ENCODE measurements at regions not wholly inside any gene's neighbourhood (a gene's known extent, or its start where the extent isn't known, plus 50 kb on each side); places are given as distances from the start of the nearest gene placed in this dataset.
A peak's percentile ranks its signal among the peaks of the same experiment; 100 is the strongest.
"Not testable (repeated sequence)": the region's sequence is repeated elsewhere in the genome, so short reads cannot be mapped to it uniquely, and the experiment has no call there.

DNA sequence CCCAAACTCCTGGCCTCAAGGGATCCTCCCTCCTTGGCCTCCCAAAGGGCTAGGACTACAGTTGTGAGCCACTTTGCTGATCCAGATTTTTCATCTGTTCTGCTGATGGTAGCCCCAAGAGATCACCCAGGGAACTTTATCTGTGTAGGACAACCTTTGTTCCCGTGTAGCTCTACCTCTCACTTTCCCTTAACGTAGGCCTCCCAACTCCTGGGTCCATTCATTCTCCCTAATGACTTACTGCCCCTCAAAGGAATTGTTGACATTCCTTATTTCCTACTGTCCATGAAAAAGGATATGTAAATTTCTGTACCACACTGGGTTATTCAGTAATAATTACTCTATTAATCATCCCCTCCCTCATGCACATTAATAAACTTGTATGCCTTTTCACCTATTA lies 51.0 kb upstream of the PHF24 start:
- DNase-seq: no peak

DNA sequence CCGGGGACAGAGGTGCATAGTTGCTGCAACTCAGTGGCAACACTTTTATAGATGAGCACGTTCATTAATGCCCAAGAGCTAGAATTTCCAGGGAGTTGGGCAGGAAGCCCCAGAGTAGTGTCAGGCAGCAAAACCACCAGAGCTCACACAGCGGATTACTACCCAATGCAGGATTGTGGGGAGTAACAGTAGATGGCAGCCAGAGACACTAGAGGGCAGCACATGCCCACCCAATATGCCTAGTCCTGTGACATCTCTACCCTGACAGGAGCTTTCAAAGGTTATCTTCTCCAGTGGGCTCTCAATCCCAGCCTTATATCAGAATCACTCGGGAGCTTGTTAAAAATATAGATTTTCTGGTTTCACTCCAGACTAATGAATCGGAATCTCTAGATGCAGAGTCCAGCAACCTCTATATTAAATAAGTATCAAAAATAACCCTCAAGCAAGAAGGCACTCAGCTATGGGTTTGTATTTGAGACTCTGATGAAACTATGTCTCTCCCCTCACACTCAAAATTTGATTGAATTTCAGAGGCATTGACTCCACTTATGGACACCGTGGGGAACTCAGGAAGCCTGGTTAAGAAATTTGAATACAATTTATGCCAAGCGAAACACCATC lies 58.4 kb upstream of the PHF24 start:
- peak; percentile 80 to 83 for DNase-seq

DNA sequence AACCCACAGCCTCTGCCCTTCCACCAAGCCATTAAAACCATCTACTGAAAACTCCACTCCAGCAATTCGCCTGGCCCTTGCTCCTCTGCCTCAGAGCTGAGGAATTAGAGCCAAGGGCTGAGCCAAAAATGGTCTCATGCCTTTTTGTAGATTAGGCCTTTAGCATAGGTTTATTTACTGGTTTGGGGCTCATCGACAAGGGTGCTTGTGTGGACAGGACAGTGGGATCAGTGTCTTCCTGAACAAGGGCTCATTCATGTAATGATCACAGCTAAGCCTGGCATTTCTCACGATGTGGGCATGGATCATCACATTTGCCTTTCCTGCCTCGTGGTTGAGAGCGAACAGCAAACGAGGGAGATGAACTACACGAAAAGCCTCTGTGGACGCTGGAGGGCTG lies 59.2 kb upstream of the PHF24 start:
- DNase-seq: peak; percentile 63 to 83

DNA sequence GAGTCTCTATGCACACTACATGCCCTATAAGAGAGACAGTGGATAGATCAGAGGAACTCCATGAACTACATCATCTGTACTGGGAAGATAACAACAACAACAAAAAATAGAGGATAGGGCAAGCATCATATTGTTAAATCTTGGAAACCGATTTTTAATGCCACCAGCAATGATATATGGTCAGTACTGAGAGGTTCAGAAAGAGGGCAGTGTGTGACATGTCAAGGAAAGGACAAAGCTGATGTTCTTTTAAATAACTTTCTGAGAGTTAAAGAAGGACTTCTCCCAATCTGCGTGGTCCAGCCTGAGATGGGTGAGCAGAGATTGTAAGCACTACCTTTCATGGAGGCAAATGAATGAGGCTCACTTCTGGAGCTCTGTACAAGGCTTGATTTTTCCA lies 62.0 kb upstream of the PHF24 start:
- DNase-seq: no peak

DNA sequence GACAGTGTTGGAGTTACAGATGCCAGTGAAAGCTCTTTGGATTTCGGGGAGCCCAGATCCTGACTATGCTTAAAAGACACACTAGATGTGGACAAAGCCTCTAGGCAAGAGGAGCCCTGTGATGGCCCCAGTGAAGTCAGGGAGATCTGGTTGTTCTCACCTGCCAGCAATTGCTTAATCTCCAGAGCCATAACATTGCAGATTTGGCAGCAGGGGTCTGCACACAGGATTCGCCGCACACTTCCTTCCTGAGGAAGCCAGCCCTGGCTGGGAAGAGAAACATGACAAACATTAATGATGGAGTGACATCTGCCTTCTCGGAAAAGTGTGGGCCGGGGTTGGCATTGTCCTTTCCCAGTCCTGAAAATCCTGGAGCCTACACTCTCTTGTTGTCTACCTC lies 65.2 kb upstream of the PHF24 start:
- no peak for DNase-seq

DNA sequence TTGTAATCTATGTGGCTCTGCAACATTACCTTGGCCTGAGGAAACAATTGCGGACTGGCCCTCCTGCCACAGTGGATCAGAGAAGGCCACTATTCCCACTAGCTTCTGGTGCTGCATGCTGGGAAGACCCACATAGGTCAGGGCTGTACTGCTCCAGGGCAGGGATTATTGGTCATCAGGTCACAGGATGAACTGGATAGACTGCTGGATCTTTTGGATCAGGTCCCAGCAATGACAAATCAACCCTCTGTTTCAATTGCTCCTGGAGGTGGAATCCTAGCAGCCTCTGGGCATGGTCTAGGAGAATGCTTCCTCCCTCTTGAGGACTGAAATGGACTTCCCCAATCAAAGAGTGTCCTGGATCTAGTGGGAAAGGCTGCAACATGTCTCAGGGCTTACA lies 66.7 kb upstream of the PHF24 start:
- no peak for DNase-seq

DNA sequence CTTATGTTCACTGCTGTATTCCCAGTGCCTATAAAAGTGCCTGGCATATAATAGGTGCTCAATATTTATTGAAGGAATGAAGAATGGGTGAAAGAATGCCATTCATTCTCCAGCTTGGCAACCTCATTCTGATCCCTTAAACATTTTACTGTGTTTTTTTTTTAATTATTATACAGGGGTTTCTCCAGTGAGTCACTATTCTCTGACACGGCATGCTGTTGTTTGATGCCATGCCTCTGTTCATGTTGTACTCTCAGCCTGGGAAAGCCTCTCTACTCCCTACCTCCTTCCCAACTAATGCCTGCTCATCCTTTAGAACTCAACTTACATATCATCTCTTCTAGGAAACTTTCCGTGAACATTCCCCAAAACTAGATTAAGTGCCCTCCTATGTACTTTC lies 70.2 kb upstream of the PHF24 start:
- no peak for DNase-seq

DNA sequence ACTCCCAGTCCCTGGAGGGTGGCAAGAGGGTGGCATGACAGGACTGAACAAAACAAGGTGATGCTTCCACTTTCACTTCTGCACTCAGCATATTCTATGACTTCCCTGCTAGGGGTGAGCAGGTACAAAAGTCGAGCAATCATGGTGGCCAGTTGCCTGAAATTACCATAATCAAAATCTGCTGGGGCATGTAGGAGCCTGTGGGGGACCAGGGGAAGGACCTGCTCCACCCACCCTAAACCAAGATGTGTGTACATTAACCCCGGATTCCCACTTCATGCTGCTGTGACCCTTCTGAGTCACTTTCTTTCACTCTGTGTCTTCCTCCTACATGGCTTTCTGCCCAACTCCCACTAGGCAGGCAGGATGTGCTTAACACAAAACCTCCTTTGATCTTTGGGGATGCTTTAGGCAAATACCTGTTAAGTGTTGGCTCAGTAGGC lies 73.3 kb upstream of the PHF24 start:
- DNase-seq: no peak

DNA sequence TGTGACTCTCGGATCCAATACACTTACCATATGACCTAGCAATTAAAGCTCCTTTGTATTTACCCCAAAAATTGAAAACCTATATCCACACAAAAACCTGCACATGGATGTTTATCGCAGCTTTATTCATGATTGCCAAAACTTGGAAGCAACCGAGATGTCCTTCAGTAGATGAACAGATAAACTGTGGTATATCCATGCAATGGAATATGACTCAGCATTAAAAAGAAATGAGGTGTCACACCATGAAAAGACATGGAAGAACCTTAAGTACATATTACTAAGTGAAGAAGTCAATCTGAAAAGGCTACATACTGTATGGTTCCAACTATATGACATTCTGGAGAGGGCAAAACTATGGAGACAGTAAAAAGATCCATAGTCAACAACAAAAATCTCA lies 82.0 kb upstream of the PHF24 start:
- DNase-seq: no peak

DNA sequence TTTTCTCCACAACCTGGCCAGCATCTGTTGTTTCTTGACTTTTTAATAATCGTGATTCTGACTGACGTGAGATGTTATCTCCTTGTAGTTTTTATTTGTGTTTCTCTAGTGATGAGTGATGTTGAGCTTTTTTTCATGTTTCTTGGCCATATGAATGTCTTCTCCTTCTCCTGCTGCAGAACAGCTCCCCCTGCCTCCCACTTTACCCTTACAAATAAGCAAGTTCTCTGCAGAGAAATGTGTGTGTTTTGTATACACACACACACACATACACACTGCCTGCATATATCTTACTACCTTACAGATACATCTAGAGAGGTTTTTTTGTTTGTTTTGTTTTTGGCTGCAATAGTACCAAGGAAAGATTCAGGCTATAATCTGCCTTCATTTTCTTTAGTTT lies 88.7 kb upstream of the PHF24 start:
- no peak for DNase-seq

DNA sequence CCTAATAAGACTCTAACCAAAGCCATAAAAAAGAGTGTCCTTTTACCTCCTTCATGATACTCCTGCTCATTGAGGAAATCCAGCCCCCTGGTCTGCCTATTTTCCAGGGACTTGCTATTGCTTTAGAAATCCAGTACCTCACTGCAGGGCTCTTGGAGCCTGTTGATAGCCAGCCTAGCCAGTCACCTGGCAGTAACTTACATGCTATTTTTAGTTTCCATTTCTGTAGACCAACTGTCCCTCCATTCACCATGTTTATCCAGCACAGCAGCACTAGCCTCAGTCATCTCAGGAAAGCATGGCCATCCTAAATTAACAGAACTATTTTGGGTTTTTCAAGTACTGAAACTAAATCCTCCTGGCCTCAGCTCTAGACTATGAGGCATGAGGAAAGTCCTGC lies 91.5 kb upstream of the PHF24 start:
- DNase-seq: no peak

DNA sequence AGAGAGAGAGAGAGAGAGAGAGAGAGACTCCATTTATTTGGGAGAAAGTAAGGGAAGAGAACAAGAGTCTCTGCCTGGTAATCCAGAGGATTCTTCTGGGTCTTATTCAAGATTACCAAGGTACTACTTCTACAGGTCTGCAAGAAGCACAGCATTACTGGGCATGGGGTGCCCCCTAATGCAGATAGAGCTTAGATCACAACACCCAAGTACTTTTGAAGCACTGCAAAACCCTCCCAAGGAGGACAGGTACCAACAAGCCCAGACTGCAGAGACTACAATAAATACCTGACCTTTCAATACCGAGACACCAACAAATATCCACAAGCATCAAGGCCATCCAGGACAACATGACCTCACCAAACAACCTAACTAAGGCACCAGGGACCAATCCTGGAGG lies 94.7 kb upstream of the PHF24 start:
- DNase-seq: no peak

DNA sequence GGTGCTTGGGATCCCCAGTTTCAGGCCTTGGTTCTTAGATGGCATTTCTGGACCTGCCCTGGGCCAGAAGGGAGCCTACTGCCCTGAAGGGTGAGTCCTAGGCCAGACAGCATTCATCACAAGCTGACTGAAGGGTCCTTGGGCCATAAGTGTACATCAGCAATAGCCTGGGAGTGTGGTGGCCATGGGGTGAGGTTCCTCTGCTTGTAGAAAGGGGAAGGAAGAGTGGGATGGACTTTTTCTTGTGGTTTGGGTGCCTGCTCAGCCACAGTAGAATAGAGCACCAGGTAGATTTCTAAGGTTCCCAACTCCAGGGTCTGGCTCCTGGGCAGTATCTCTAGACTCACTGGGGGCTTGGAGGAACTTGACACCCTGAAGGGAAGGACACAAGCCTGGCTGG lies 95.2 kb upstream of the PHF24 start:
- DNase-seq: no peak

DNA sequence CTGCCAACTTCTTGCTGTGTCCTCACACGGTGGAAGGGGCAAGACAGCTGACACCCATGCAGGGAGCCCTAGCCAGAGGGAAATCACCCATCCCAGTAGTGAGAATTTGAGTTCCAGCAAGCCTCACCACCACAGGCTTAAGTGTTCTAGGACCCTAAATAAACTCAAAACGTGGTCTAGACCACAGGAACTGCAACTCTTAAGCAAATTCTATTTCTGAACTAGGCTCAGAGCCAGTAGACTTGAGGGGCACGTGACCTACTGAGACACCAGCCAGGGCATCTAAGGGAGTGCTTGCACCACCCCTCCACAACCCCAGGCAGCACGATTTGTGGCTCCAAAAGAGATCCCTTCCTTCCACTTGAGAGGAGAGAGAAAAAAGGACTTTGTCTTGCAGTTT lies 96.0 kb upstream of the PHF24 start:
- DNase-seq: peak in 1 of 2 donors; percentile 18

DNA sequence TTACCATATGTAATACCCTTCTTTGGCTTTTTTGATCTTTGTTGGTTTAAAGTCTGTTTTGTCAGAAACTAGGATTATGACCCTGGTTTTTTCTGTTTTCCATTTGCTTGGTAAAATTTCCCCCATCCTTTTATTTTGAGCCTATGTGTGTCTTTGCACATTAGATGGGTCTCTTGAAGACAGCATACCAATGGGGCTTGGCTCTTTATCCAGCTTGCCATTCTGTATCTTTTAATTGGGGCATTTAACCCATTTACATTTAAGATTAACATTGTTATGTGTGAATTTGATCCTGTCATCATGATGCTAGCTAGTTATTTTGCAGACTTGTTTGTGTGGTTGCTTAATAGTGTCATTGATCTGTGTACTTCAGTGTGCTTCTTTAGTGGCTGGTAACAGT lies 103.1 kb upstream of the PHF24 start:
- DNase-seq: not testable (repeated sequence)

DNA sequence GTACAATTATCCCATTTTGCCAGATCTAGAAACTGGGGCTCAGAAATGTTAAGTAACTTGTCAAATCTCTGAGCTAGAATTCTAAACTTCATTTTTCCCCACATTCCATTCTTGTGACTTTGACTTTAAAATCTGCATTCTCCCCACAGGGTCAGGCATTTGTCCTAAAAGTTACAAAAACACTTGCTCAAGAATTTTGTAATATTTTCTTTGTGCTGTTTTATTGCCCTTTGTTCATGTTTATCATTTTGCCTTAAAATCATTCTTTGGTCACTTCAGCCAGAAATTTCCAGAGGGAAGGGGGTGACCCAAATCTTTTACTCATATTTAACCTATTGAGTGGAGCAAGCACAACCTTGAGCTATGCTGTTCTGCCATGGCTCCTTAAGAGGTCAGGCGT lies 120.1 kb upstream of the CCL21 start:
- DNase-seq: no peak

DNA sequence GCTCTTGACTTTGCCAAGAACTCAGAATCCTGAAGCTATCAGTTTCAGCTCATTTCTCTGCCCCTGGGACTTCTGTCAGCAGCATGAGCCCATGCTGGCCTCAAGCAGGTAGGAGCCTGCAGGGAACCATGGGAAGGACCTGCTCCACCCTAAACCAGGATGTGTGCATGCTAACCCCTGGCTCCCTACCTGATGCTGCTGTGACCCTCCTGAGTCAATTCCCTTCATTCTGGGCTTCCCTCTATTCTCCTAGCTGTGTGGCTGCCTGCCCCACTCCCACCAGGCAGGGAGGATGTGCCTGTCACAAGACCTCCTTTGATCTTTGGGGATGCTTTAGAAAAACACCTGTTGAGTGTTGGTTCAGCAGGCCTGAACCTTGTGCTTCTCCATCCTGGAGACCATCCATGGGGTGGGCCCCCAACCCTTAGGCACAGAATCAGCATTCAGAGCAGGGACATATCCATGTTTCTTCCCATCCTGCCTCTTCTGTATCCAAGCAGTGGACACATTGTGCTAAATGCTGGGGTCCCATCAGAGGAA lies 117.1 kb upstream of the CCL21 start:
- no peak for DNase-seq

DNA sequence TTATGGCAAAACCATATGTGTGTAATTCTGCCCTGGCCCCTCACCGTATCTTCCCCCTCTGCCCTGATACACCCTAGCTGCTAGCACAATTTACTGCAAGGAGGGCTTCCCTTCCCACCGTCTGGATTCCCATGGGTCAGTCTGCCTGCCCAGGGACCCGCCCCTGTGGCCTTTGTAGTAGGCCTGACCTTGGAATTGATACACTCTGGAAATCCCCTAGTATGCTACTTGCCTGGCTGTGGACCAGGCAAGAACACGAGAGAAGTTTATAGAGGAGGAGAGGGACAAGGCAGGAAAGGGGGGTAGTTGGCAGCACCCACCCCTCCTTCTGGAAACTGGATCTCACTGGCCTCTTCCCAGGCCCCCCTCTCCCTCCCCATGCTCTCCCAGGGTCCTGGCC lies 115.8 kb upstream of the CCL21 start:
- no peak for DNase-seq

DNA sequence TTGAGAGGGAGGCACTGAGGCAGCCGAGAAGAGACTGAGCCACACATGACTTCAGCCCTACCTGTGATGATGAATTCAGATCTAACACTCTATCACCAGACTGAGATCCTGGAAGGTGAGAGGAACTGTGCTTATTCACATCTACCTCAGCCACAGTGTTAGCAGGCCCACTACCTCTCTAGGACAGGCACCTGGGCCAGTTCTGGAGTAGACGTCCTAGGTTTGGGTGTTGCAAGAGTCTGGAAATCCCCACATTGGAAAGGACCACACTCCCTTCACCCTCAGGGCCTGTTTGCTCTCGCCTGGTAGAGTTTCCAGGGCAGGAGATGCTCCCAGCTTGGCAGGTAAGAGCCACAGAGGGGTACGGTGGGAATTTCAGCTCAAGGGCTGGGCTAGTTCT lies 113.8 kb upstream of the CCL21 start:
- no peak for DNase-seq

DNA sequence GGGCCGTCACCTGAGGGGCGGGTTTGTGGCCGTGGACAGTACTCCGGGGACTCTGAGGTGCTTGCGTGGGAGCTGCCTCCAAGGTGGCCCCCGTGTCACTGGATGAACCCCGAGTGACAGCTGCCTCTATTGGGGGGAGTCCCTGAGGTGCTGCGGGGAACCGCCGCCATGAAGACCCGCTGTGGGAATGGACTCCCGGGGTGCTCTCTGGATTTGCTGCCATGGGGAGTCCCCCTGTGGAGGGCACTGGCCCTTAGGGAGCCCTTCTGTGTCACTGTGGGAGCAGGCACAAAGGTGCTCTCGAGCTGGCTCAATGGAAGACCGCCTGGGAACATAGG lies 100.2 kb upstream of the CCL21 start:
- DNase-seq: no peak

DNA sequence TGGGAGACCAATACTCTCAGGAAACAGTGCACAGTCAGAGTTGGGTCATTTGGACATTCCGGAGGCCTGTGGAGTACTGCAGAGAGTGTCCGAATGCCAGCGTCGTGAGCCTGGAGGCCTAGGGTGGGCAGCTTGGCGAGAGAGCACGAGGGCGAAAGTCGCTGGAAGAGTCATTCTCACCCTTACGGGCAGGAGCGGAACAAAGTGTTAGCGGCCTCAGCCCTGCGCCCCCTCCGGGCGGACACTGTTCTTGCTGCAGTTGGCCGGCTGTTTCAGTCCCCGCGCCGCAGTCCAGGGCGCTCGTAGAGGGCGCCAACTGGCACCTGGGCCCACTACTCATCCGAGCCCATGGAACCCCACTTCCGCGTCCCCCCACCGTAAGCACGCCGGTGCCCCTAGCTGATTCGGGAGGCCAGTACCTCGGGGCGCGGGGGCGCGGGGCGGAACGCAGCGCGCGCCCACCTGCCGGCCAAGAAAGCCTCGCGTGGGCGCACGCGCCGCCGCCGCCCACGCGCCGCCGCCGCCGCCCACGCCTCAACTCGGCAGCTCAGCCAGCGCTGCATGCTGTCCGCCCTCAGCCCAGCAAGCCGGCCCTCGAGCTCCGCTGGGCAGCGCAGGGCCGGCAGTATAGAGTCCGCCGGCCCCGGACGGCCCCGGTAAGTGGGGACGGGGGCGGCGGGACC lies 99.7 kb upstream of the CCL21 start:
- no peak for DNase-seq

DNA sequence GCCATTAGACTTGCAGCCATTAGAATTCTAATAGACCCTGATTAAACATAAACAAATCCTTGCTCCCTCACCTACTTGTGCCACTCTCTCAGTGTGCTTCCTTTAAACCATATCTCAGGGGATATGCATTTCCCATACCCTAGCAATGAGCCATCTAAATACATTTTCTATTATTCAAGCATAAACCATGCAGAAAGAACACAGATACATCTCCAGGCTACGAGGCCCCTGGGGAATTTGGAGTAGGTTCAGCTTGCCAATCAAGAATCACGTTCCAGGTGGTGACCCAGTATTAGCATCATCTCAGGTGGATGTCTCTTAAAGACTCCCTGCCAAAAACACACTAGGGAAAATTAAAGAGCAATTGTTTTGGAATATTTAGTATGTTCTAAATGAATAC lies 93.0 kb upstream of the CCL21 start:
- no peak for DNase-seq

DNA sequence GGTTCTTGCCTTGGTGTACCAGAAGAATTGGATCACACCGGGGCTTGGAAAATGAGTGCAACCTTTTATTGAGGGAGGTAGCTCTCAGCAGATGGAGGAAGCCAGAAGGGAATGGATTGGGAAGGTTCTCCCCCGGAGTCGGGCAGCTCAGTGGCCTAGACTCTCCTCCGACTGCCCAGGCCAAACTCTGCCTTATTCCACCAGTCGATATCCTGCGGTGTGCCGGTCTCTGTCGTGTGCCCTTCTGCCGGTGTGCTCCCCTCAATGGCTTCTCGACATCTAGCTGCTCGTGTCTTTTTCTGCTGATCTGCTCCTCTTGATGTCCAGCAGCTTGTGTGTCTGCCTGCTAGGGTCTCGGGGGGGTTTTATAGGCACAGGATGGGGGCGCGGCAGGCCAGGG lies 87.4 kb upstream of the CCL21 start:
- DNase-seq: no peak

DNA sequence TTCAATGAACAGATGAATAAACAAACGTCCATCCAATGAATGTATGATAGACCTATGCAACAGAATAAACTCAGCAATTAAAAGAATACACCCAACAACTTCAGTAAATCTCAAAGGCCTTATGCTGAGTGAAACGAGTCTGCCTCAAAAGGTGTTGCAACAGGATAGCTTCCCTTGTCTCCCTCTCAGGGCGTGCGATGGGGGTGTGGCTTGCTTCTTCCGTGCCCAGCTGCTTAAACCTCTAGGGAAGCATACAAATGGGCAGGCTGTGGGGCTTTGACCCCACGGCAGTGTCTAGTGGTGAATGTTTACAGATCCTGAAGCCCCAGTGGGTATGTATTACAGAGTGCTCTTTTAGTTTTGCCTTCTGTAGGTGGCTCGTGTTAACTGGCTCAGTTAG lies 87.0 kb upstream of the CCL21 start:
- DNase-seq: no peak

DNA sequence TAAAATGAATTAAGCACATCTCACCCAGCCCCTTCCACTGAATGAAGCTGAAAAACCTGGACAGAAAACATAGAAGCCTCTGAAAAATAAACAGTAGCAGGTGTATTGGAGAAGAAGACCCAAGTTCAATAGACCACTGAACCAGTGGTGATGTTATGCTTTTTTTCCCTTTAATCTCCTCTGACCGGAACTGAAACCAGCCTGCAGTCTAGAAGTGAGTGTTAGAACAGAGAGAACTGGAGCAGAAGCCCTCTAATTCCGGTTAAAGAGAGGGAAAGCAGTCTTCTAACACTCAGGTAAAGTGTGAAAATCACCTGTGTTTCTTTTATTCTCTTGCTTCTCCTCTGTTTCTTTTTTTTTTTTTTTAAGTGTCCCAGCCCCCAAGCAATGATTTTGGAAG lies 83.5 kb upstream of the CCL21 start:
- DNase-seq: peak in 1 of 2 donors; percentile 17

Measured in hippocampal formation (tissue), 2 donors.